Ishikawa (cell line): ENCODE measurements at regions not wholly inside any gene's neighbourhood (a gene's known extent, or its start where the extent isn't known, plus 50 kb on each side); places are given as distances from the start of the nearest gene placed in this dataset.

Experiments used
- EGR1 ChIP-seq: IDR thresholded peaks from 2 replicates; pipeline ENCODE4 v1.6.1; 2012
- YY1 ChIP-seq: IDR thresholded peaks from 2 replicates; pipeline ENCODE4 v1.6.1; 2012; ENCODE audit warnings: low read depth

DNA sequence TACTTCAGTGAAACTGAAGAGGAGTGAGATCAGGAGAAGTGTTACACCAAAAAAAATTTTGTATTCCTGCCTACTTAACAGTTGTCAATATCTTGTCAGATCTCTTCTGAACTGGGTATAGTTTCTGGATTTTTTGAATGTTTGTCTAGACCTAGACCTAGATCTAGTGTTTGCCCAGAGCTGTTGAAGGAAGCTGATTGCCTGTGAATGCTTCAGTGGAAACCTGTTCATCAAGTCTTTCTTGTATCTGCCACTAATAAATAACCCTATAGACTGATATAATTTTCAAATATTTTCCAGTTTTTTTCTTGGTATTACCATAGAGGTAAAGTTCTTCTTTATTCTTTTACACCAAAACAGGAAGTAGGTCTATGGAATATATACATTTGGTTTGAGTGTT lies 781.5 kb upstream of the FBXO33 start:
- TF ChIP-seq YY1: no peak
- no peak for TF ChIP-seq EGR1
